Loucy (cell line): ENCODE measurements at regions not wholly inside any gene's neighbourhood (a gene's known extent, or its start where the extent isn't known, plus 50 kb on each side); places are given as distances from the start of the nearest gene placed in this dataset.

Experiments
- H2AFZ ChIP-seq: fragments of 200-600 bp; sonication (generic); 2 replicates; pipeline ENCODE4 v1.6.0; 2016; ENCODE audit warnings: antibody characterized with exemption, mild to moderate bottlenecking, low read length, moderate library complexity
- H3F3A ChIP-seq: fragments of 200-600 bp; 2 replicates; pipeline ENCODE4 v1.6.0; 2016; ENCODE audit warnings: antibody characterized with exemption, low read depth, mild to moderate bottlenecking
- H3K27me3 ChIP-seq: fragments of 200-600 bp; sonication (generic); 2 replicates; pipeline ENCODE4 v1.6.1; 2014; ENCODE audit warnings: low read length, mild to moderate bottlenecking; ENCODE audit not compliant: insufficient read depth, poor library complexity, severe bottlenecking
- H3K36me3 ChIP-seq: fragments of 200-600 bp; sonication (generic); 2 replicates; pipeline ENCODE4 v1.6.1; 2016; ENCODE audit warnings: low read length; ENCODE audit not compliant: insufficient read depth
- H3K4me1 ChIP-seq: fragments of 200-600 bp; sonication (generic); 2 replicates; pipeline ENCODE4 v1.5.1; 2014; ENCODE audit warnings: low read length, mild to moderate bottlenecking; ENCODE audit not compliant: insufficient read depth, poor library complexity, severe bottlenecking
- H3K4me2 ChIP-seq: fragments of 200-600 bp; sonication (generic); 2 replicates; pipeline ENCODE4 v1.6.0; 2014; ENCODE audit warnings: antibody characterized with exemption, low read length, low read depth, mild to moderate bottlenecking; ENCODE audit not compliant: poor library complexity, severe bottlenecking
- H3K4me3 ChIP-seq: fragments of 200-600 bp; sonication (generic); 2 replicates; pipeline ENCODE4 v1.5.1; 2014; ENCODE audit warnings: low read length, mild to moderate bottlenecking, mixed read lengths; ENCODE audit not compliant: poor library complexity, severe bottlenecking
- H3K79me2 ChIP-seq: fragments of 200-600 bp; sonication (generic); 2 replicates; pipeline ENCODE4 v1.6.1; 2014; ENCODE audit warnings: low read length; ENCODE audit not compliant: insufficient read depth
- H3K9ac ChIP-seq: fragments of 200-600 bp; sonication (generic); 2 replicates; pipeline ENCODE4 v1.6.0; 2014; ENCODE audit warnings: mild to moderate bottlenecking, low read depth, low read length, moderate library complexity; ENCODE audit not compliant: poor library complexity, severe bottlenecking
- H3K9me2 ChIP-seq: fragments of 200-600 bp; sonication (generic); replicated peaks from 2 replicates; pipeline ENCODE4 v1.6.1; 2016; ENCODE audit warnings: low read depth, low read length, mixed read lengths
- H3K9me3 ChIP-seq: fragments of 200-600 bp; sonication (generic); 2 replicates; pipeline ENCODE4 v1.6.1; 2014; ENCODE audit warnings: mild to moderate bottlenecking, antibody characterized with exemption, low read length, low read depth; ENCODE audit not compliant: insufficient read depth
- H4K20me1 ChIP-seq: fragments of 200-600 bp; sonication (generic); 2 replicates; pipeline ENCODE4 v1.6.0; 2014; ENCODE audit warnings: antibody characterized with exemption, low read length, mild to moderate bottlenecking; ENCODE audit not compliant: insufficient read depth, poor library complexity, severe bottlenecking
- EZH2phosphoT487 ChIP-seq: fragments of 200-600 bp; IDR thresholded peaks from 2 replicates; pipeline ENCODE4 v1.6.1; 2018; ENCODE audit warnings: antibody characterized with exemption, mild to moderate bottlenecking, moderate library complexity, borderline replicate concordance
- TF ChIP-seq, protein P1 (sequence below): fragments of 200-600 bp; sonication (generic); conservative IDR thresholded peaks from 2 replicates; pipeline ENCODE4 v1.5.1; 2014; ENCODE audit warnings: mild to moderate bottlenecking, antibody characterized with exemption, low read length

DNA sequence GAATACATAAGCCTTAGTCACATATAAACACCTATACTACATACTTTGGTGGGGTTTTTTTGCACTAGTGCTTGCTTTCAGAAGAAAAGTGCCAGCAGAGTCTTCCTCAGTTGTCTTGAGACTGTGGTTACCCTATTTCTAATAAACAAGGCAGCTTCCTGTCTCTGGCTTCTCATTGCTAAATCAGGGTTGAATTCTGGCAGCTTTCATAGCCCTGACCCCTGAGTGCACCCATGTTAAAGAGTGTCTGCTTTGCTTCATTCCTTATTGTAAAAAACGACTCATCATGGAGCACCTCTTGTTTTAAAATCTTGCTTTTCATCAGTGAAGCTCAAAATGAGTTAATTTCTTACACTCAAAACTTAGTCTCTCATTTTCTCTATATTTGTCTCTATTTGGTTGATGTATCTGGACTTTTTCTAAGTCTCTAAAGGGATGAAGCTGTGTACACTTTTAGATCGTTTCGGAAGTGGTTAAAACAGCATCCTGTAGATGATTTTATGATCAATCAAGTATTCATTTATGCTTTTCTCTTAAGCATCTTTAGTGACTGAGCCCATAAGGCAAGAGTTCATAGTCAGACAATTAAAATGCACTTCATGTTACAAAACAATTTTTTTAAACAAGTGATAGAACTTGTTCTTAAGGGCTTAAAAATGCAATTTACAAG is 72.1 kb downstream of the KLF12 start:
- no peak overlapping the region for H3K9ac ChIP-seq
- H3K27me3 ChIP-seq, result no peaks in the 10 kb centered on the region
- TF ChIP-seq, protein P1, sequence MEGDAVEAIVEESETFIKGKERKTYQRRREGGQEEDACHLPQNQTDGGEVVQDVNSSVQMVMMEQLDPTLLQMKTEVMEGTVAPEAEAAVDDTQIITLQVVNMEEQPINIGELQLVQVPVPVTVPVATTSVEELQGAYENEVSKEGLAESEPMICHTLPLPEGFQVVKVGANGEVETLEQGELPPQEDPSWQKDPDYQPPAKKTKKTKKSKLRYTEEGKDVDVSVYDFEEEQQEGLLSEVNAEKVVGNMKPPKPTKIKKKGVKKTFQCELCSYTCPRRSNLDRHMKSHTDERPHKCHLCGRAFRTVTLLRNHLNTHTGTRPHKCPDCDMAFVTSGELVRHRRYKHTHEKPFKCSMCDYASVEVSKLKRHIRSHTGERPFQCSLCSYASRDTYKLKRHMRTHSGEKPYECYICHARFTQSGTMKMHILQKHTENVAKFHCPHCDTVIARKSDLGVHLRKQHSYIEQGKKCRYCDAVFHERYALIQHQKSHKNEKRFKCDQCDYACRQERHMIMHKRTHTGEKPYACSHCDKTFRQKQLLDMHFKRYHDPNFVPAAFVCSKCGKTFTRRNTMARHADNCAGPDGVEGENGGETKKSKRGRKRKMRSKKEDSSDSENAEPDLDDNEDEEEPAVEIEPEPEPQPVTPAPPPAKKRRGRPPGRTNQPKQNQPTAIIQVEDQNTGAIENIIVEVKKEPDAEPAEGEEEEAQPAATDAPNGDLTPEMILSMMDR, result no peak
- no peak for TF ChIP-seq EZH2phosphoT487
- peak overlapping the region; percentile 63 for H3K4me2 ChIP-seq
- H2AFZ ChIP-seq, result no peak overlapping the region
- peak overlapping the region; percentile 57 for H3K4me3 ChIP-seq
- no peaks in the 10 kb centered on the region for H3K9me3 ChIP-seq
- no peaks in the 10 kb centered on the region for H3K36me3 ChIP-seq
- H3F3A ChIP-seq, result peaks cover 8% of the 10 kb centered on the region; the same call in 1 of the 2 replicates
- H3K4me1 ChIP-seq, result peaks cover 35% of the 10 kb centered on the region
- H3K9me2 ChIP-seq, result no peaks in the 10 kb centered on the region
- peaks cover 71% of the 10 kb centered on the region for H3K79me2 ChIP-seq
- peaks cover 34% of the 10 kb centered on the region for H4K20me1 ChIP-seq

DNA sequence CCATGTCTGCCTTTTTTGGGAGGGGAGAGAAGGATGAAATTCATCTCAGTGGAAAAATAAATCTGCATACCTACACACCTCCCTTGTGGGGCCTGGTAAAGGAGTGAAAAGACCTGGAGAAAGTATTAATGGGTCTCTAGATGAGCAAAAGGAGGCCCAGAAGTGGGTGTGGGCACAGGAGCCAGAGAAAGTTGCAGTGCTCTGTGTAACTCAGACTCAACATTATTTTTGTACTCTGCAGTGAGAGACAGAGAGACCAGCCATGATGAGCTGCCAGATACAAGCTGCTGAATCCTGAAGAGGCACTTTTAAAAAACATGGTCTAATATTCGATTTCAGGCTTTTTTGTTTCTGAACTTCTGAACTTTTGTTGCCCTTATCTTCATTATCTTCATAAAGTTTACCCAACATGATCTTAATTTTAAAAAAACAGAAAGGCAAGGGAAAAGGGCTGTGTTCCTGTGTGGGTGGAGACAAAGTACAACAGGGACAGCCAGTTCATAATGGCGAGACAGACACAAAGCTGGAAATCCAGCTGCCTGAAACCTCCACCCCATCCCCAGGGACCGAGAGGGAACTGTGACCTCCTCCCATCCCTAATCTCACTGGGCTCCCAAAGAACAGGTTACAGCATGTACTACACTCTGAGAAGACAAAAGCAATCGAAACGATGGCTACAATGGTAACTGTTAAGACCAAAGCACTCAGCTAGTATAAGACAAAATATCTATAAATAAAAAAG is 77.2 kb downstream of the KLF12 start:
- peaks cover 58% of the 10 kb centered on the region for H3K79me2 ChIP-seq
- H3K4me1 ChIP-seq, result peaks cover 19% of the 10 kb centered on the region
- H3K4me3 ChIP-seq, result no peak overlapping the region
- H3K36me3 ChIP-seq, result no peaks in the 10 kb centered on the region
- H3F3A ChIP-seq, result peaks cover 5% of the 10 kb centered on the region; the same call in 1 of the 2 replicates
- H2AFZ ChIP-seq, result no peak overlapping the region
- TF ChIP-seq, protein P1, result no peak
- TF ChIP-seq EZH2phosphoT487, result no peak
- H3K27me3 ChIP-seq, result no peaks in the 10 kb centered on the region
- H3K9me2 ChIP-seq, result no peaks in the 10 kb centered on the region
- H3K9me3 ChIP-seq, result no peaks in the 10 kb centered on the region
- H3K4me2 ChIP-seq, result no peak overlapping the region
- H4K20me1 ChIP-seq, result peaks cover 17% of the 10 kb centered on the region
- H3K9ac ChIP-seq, result no peak overlapping the region

DNA sequence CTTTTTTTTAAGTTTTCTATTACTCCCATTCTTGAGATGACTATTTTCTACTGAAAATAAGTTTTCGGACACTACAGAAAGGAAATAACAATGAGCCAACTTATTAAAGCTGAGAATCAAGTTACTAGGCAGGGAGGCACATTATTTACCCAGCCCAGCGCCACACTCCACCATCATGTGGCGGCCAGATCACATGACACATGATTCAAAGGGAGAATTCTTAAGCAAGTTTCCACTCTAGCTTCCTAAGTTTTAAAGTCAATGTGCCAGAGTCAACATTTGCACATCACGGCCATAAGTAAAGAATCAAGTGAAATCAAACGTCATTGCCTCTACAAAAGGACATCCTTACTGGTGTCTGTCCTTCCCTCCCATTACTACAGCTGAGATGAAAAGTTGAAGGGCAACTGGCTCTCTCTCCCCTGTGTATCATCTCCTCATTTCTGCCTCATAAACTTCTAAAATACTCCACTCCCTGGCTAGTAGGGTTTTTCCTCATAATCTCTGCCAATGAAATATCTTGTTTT is 81.7 kb downstream of the KLF12 start:
- H4K20me1 ChIP-seq, result peaks cover 4% of the 10 kb centered on the region
- no peaks in the 10 kb centered on the region for H3K27me3 ChIP-seq
- TF ChIP-seq, protein P1, result no peak
- no peak for TF ChIP-seq EZH2phosphoT487
- H3K9ac ChIP-seq, result no peak overlapping the region
- H3K4me2 ChIP-seq, result no peak overlapping the region
- no peak overlapping the region for H3K4me3 ChIP-seq
- no peaks in the 10 kb centered on the region for H3F3A ChIP-seq
- H3K4me1 ChIP-seq, result peaks cover 27% of the 10 kb centered on the region
- H3K9me2 ChIP-seq, result no peaks in the 10 kb centered on the region
- no peaks in the 10 kb centered on the region for H3K36me3 ChIP-seq
- H2AFZ ChIP-seq, result no peak overlapping the region
- H3K9me3 ChIP-seq, result no peaks in the 10 kb centered on the region
- peaks cover 71% of the 10 kb centered on the region for H3K79me2 ChIP-seq
